Neural crest cell (in vitro differentiated cells): ENCODE measurements at regions not wholly inside any gene's neighbourhood (a gene's known extent, or its start where the extent isn't known, plus 50 kb on each side); places are given as distances from the start of the nearest gene placed in this dataset.
"Not testable (repeated sequence)": the region's sequence is repeated elsewhere in the genome, so short reads cannot be mapped to it uniquely, and the experiment has no call there.

ENCODE experiments used
- DNase-seq: peaks from one replicate; pipeline ENCODE4 v3.0.0; 2021; ENCODE audit warnings: low read depth, mixed read lengths, low spot score
- H3K27ac Mint-ChIP-seq: one replicate; pipeline ENCODE4 v1.8.0; 2021; ENCODE audit warnings: mild to moderate bottlenecking, mixed read lengths; ENCODE audit not compliant: unreplicated experiment
- H3K27me3 Mint-ChIP-seq: 2 replicates; pipeline ENCODE4 v1.8.0; 2021; ENCODE audit warnings: low read depth, mild to moderate bottlenecking, mixed read lengths
- H3K36me3 Mint-ChIP-seq: 2 replicates; pipeline ENCODE4 v1.8.0; 2021; ENCODE audit warnings: low read depth, mild to moderate bottlenecking, mixed read lengths
- H3K4me1 Mint-ChIP-seq: 2 replicates; pipeline ENCODE4 v1.8.0; 2021; ENCODE audit warnings: mixed read lengths
- H3K4me3 Mint-ChIP-seq: one replicate; pipeline ENCODE4 v1.8.0; 2021; ENCODE audit warnings: mild to moderate bottlenecking, mixed read lengths
- H3K9me3 Mint-ChIP-seq: 2 replicates; pipeline ENCODE4 v1.8.0; 2021; ENCODE audit warnings: mixed read lengths
- CTCF ChIP-seq: fragments of 200-600 bp; sonication (generic); conservative IDR thresholded peaks from 2 replicates; pipeline ENCODE4 v1.5.0; 2021; ENCODE audit warnings: antibody characterized with exemption, mild to moderate bottlenecking

GRCh38 chr14:106511006-106511799, 984.8 kb downstream of the TMEM121 start:
- H3K36me3 Mint-ChIP-seq = peaks cover 16% of the 10 kb centered on the region
- no peak for TF ChIP-seq CTCF
- no peak overlapping the region for H3K4me3 Mint-ChIP-seq
- no peak for DNase-seq
- H3K27ac Mint-ChIP-seq = no peak overlapping the region
- H3K9me3 Mint-ChIP-seq = peaks cover 28% of the 10 kb centered on the region
- H3K4me1 Mint-ChIP-seq = no peaks in the 10 kb centered on the region
- H3K27me3 Mint-ChIP-seq = no peaks in the 10 kb centered on the region

- Mint-ChIP-seq H3K36me3 (peaks cover 13% of the 10 kb centered on the region), H3K27ac (no peak overlapping the region), H3K4me3 (no peak overlapping the region), H3K9me3 (peaks cover 30% of the 10 kb centered on the region), H3K27me3 (no peaks in the 10 kb centered on the region), H3K4me1 (no peaks in the 10 kb centered on the region)
- TF ChIP-seq CTCF = no peak
- DNase-seq = no peak
Observed at GRCh38 chr14:106511800-106512198, 985.4 kb downstream of the TMEM121 start.

GRCh38 chr14:106513302-106513701, 986.9 kb downstream of the TMEM121 start:
- Mint-ChIP-seq H3K9me3 (peaks cover 30% of the 10 kb centered on the region), H3K27ac (no peak overlapping the region), H3K4me1 (no peaks in the 10 kb centered on the region), H3K4me3 (no peak overlapping the region), H3K27me3 (no peaks in the 10 kb centered on the region), H3K36me3 (peaks cover 11% of the 10 kb centered on the region)
- no peak for TF ChIP-seq CTCF
- no peak for DNase-seq

DNA sequence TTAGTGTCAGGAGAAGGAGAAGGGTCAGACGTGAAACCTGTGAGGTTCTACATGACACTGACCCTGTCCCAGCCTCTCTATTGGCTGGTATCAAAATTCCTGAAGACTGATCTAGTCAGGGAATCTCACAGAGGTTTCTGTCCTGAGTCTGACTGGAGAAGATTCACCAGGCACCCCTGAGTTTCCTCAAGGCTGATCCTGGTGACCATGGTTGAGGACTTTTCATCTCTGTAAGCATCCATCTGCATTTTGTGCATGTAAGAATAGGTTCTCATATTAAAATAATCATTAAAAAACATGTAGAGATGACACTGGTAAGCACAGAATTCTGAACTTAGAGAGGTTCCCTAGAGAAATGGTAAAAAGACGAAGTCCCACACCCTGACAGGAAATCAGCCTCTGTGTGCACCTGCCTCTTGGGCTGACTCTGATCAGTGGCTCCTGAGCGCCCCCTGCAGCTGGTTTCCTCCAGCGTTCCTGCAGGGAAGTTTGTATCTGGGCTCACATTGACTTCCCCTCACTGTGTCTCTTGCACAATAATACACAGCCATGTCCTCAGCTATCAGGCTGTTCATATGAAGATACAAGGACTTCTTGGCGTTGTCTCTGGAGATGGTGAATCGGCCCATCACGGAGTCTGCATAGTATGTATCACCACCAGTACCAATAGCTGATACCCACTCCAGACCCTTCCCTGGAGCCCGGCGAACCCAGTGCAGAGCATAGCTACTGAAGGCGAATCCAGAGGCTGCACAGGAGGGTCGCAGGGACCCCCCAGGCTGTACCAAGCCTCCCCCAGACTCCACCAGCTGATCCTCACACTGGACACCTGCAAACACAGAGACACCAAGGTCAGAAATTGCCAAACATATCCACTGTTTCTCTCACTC, 991.9 kb downstream of the TMEM121 start:
- H3K4me3 Mint-ChIP-seq = no peak overlapping the region
- TF ChIP-seq CTCF = no peak
- no peak overlapping the region for H3K27ac Mint-ChIP-seq
- H3K27me3 Mint-ChIP-seq = no peaks in the 10 kb centered on the region
- no peak for DNase-seq
- peaks cover 5% of the 10 kb centered on the region for H3K36me3 Mint-ChIP-seq
- H3K9me3 Mint-ChIP-seq = peaks cover 22% of the 10 kb centered on the region
- no peaks in the 10 kb centered on the region for H3K4me1 Mint-ChIP-seq

GRCh38 chr14:106522118-106522517, 995.7 kb downstream of the TMEM121 start:
- not testable (repeated sequence) for H3K4me3 Mint-ChIP-seq, H3K4me1 Mint-ChIP-seq, H3K27me3 Mint-ChIP-seq, H3K27ac Mint-ChIP-seq, DNase-seq, H3K36me3 Mint-ChIP-seq
- H3K9me3 Mint-ChIP-seq = peaks cover 13% of the 10 kb centered on the region

- no peak for TF ChIP-seq CTCF
- DNase-seq = no peak
- Mint-ChIP-seq H3K36me3 (peaks cover 6% of the 10 kb centered on the region), H3K27ac (no peak overlapping the region), H3K9me3 (peaks cover 13% of the 10 kb centered on the region), H3K4me1 (no peaks in the 10 kb centered on the region), H3K4me3 (no peak overlapping the region), H3K27me3 (no peaks in the 10 kb centered on the region)
Observed at GRCh38 chr14:106522990-106523389, 996.6 kb downstream of the TMEM121 start.
